MM.1S (cell line): ENCODE measurements at regions not wholly inside any gene's neighbourhood (a gene's known extent, or its start where the extent isn't known, plus 50 kb on each side); places are given as distances from the start of the nearest gene placed in this dataset.

Experiments used
- CTCF ChIP-seq: fragments of 300-600 bp; sonication (generic); IDR thresholded peaks from 2 replicates; pipeline ENCODE4 v1.5.1; 2016; ENCODE audit warnings: antibody characterized with exemption, low read length, mixed read lengths
- EZH2 ChIP-seq: fragments of 300-600 bp; sonication (generic); optimal IDR thresholded peaks from 2 replicates; pipeline ENCODE3; 2017; ENCODE audit warnings: low read depth, mild to moderate bottlenecking, antibody characterized with exemption, low read length, mixed read lengths

DNA sequence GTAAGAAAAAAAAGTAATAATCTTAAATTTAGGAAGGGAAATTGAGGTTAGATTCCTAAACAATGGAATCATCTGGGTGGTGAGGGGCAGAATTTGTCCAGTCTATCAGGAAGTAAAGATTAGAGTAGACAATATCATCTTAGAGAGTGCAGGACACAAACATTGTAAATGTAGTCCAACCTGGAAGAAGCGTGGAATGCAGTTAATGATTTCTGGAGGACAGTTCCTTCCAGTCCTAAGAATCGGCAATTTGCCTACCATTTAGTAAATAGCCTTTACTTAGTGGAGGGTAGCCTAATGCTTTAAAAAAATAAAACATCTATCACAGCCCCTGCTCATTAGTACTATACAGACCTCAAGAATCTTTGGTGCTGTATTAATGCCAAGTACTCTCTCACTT lies 147.5 kb upstream of the TTC29 start:
- TF ChIP-seq CTCF (no peak), EZH2 (no peak)
